ENCODE measurements at regions not wholly inside any gene's neighbourhood (a gene's known extent, or its start where the extent isn't known, plus 50 kb on each side); places are given as distances from the start of the nearest gene placed in this dataset.

DNA sequence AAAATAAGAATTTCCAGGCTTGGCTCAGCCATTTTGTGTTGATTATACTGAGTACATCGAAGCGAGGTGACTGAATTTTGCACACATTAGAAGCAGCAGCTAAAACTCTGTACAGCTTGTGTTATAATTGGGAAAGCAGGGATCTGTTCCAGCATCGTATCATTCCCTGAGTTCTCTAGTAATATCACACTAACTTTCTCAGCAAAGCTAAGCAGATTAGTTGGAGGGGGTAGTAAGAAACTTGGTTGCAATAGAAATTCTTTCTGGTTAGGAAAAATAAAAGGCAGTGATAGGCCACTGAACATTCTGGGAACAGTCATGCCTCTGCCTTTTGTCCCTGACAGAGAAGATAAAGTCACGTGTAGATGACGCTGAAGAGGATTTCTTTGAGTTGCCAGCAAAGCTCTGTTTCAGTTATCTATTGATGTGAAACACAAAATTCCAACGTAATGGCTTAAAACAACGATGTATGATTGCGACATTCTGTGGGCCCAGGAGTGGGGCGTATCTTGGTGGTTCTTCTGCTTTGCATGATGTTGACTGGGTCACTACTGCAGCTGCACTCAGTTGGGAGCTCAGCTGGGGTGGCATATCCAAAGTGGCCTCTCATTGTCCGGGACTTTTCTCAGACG, 202.1 kb upstream of the MEX3C start:
- TF ChIP-seq, protein P1, sequence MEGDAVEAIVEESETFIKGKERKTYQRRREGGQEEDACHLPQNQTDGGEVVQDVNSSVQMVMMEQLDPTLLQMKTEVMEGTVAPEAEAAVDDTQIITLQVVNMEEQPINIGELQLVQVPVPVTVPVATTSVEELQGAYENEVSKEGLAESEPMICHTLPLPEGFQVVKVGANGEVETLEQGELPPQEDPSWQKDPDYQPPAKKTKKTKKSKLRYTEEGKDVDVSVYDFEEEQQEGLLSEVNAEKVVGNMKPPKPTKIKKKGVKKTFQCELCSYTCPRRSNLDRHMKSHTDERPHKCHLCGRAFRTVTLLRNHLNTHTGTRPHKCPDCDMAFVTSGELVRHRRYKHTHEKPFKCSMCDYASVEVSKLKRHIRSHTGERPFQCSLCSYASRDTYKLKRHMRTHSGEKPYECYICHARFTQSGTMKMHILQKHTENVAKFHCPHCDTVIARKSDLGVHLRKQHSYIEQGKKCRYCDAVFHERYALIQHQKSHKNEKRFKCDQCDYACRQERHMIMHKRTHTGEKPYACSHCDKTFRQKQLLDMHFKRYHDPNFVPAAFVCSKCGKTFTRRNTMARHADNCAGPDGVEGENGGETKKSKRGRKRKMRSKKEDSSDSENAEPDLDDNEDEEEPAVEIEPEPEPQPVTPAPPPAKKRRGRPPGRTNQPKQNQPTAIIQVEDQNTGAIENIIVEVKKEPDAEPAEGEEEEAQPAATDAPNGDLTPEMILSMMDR (IDR thresholded peaks at IDR 0.05), result no peak
- no peak for TF ChIP-seq POLR2A (IDR thresholded peaks at IDR 0.05)
